HG02798 (cell line): ENCODE measurements at regions not wholly inside any gene's neighbourhood (a gene's known extent, or its start where the extent isn't known, plus 50 kb on each side); places are given as distances from the start of the nearest gene placed in this dataset.
"Not testable (repeated sequence)": the region's sequence is repeated elsewhere in the genome, so short reads cannot be mapped to it uniquely, and the experiment has no call there.

Experiments used
- ATAC-seq: cut with Tn5 transposase; IDR thresholded peaks from one replicate; pipeline ENCODE4 v1.9.1; 2021; ENCODE audit warnings: mild to moderate bottlenecking; ENCODE audit not compliant: unreplicated experiment, poor library complexity

- no peak for ATAC-seq
These were observed 455.6 kb downstream of the AASDHPPT start for GRCh38 chr11:106533046-106533445.

- ATAC-seq = no peak
These were observed 462.5 kb downstream of the AASDHPPT start for GRCh38 chr11:106540001-106540400.

DNA sequence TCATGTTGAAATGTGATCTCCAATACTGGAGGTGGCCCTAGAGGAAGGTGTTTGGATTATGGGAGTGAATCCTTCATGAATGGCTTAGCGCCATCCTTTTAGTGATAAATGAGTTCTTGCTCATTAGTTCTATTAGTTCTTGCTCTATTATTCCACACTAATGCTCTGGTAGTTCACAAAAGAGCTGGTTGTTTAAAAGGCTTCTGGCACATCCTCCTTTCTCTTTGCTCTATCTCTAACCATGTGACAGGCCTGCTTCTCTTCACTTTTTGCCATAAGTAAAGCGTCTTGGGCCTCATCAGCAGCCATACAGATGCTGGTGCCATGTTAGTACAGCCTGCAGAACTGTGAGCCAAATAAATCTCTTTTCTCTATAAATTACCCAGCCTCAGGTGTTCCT lies 469.9 kb downstream of the GUCY1A2 start:
- ATAC-seq = no peak

DNA sequence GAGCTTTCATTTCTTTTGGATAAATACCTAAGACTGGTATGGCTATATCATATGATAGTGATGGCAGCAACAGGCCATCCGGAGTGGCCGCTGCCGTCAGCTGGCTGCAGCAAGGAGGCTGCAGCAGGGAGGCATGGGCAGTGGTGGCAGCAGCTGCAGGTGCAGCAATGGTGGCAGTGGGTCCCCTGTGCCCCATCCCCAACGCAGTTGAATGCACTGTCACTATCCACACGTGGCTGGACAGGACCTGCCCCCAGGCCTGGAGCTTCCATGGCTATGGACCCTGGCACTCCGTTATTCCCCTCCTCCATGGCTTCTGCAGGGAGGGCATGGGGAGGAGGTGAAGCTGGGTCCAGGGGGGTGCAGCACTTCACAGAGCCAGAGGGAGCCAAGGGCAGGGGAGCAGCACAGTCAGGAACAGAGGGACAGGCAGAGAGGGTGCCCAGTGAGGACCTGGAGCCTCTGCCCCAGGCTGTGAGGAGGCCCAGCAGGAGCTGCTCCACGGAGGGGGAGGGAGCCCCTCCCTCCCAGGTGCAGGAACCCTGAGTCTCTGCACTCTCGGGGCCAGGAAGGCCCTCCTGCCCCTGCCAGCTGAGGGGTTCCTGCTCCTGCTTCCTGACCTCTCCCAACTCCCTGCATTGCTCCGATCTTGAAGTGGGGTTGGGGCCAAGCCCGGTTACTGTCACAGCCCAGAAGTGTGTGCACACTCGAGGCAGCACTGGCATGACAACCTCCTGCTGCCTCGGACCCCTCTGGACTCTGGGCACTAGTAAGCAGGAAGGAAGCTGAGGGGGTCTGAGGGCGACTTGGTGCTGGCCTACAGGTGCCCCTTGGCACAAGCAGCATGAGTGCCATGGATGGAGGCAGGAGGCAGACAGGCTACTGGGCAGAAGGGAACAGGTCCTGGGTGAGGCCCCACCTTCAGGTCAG lies 466.3 kb downstream of the GUCY1A2 start:
- no peak for ATAC-seq

DNA sequence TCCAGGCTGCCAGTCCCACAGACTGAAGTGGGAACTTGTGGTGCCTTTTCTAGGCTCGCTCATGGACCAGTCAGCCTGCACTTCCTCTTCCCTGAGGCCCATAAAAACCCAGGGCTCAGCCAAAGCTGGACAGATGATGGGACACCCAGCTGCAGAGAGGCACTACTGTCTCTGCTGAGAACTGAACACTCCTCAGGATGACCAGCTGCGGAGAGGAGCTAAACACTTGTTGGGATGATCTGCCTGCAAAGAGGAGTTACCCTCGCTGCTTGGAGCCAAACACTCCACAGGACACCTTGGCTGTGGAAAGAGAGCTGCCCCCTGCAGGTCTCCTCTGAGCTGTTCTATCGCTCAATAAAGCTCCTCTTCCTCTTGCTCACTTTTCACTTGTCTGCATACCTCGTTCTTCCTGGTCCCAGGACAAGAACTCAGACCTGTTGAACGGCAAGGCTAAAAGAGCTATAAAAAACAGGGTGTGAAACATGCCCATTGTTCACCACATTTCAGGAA lies 465.5 kb downstream of the GUCY1A2 start:
- ATAC-seq = no peak

DNA sequence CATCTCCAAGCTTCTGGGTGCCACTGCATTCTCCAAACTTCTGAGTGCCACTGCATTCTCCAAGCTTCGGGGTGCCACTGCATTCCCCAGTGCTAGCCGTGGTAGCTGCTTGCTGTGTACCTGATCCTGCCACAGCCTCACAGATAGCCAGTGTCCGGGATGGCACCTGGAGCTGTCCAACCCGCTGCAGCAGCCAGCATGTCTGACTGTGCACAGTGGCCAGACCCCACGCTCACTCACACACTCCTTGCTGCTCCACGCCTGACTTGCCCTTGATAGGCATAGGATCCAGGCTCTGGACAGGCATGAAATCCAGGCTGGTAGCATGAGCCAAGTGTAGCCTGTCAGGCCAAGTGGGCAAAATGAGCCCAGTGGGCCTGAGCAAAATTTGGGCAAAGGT lies 465.0 kb downstream of the GUCY1A2 start:
- ATAC-seq = no peak

DNA sequence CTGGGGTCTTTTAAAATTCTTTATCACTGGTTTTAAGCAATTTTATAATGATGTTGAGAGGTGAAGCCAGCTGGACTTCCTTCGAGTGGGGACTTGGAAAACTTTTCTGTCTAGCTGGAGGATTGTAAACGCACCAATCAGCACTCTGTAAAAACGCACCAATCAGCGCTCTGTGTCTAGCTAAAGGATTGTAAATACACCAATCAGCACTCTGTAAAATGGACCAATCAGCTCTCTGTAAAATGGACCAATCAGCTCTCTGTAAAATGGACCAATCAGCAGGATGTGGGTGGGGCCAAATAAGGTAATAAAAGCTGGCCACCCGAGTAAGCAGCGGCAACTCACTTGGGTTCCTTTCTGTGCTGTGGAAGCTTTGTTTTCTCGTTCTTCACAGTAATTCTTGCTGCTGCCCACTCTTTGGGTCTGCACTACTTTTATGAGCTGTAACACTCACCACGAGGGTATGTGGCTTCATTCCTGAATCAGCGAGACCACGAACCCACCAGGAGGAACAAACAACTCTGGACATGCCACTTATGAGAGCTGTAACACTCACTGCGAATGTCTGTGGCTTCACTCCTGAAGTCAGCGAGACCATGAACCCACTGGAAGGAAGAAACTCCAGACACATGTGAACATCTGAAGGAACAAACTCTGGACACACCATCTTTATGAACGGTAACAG lies 462.6 kb downstream of the GUCY1A2 start:
- not testable (repeated sequence) for ATAC-seq

- ATAC-seq = no peak
These were observed 452.9 kb downstream of the GUCY1A2 start for GRCh38 chr11:106565326-106565725.

GRCh38 chr11:106568632-106569031 lies 449.6 kb downstream of the GUCY1A2 start:
- ATAC-seq = no peak

- ATAC-seq = not testable (repeated sequence)
These were observed 440.9 kb downstream of the GUCY1A2 start for GRCh38 chr11:106577384-106577783.

DNA sequence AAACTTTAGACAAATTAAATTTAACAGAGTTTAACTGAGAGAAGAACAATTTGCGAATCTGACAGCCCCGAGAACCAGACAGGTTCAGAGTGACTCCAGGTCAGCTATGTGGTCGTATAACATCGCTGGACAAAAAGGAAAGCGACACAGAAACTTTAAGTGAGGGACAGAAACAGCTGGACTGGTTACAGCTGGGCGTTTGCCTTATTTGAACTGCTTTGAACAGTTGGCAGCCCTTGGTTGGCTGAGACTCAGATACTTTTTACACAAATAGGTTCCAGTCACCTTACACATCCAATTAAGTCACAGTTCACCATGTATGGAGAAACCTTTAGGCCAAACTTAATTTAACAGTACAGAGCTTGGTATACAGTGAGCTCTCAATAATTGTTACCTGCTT lies 436.9 kb downstream of the GUCY1A2 start:
- ATAC-seq = no peak

- ATAC-seq = no peak
These were observed 433.2 kb downstream of the GUCY1A2 start for GRCh38 chr11:106585061-106585460.

GRCh38 chr11:106594751-106595351 lies 423.4 kb downstream of the GUCY1A2 start:
- no peak for ATAC-seq

DNA sequence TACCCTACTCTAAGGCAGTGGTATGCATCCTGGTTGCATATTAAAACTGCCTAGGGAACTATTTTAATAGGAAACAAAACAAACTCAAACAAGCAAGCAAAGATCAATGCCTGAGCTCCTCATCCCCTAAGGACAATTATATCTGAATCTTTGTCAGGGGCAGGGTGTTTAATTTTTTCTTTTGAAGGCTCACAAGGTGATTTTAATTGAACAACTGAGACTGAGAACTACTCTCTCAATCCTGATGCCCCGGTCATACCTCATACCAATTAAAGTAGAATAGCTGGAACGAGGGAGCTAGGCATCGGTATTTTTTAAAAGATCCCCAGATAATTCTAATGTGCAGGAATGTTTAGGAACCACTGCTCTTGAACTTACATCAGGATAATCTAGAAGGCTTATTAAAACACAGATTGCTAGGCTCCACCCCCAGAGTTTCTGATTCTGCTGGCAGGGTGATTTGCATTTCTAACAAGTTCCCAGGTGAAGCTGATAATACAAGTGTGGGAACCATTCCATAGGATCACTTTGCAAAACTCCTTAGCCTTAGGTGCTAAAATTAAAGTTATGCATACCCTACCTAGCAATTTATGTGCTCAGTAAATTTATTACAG lies 416.5 kb downstream of the GUCY1A2 start:
- no peak for ATAC-seq

GRCh38 chr11:106608677-106609076 lies 409.6 kb downstream of the GUCY1A2 start:
- ATAC-seq = no peak

- no peak for ATAC-seq
These were observed 404.0 kb downstream of the GUCY1A2 start for GRCh38 chr11:106614262-106614661.

DNA sequence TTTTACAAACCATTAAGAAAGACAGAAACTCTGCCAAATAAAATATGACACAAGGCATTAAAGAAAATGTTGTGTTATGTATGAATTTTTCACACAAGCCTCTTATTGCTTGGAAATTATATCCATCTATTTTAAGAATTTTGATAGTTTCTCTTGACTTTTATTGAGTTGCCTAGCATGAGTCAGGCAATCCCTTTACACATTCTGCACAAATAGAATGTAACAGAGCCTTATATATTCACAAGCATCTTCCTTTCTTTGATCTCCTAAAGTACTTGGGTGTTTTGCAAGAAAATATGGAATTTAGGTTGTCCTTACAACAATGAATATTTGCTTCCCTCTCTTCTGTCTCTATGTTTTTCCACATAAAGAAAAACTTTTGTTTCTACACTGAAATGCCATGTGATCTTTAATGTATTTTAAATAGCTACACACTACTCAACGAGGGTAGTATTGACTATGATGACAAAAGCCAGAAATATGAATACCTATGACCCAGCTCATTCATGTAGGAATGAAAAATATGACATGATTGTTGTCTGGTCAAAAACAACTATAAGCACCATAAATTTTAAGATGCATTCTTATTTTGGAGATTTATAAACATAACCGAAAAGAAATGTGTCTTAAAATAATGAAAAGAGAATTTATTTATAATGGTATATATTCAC lies 398.8 kb downstream of the GUCY1A2 start:
- no peak for ATAC-seq

- no peak for ATAC-seq
These were observed 396.8 kb downstream of the GUCY1A2 start for GRCh38 chr11:106621484-106621883.
